Transverse colon (tissue), 4 donors: ENCODE measurements at regions not wholly inside any gene's neighbourhood (a gene's known extent, or its start where the extent isn't known, plus 50 kb on each side); places are given as distances from the start of the nearest gene placed in this dataset.
A peak's percentile ranks its signal among the peaks of the same experiment; 100 is the strongest.
"Not testable (repeated sequence)": the region's sequence is repeated elsewhere in the genome, so short reads cannot be mapped to it uniquely, and the experiment has no call there.

ENCODE experiments used
- DNase-seq: peaks from one replicate; pipeline ENCODE4 v3.0.0-alpha.2; 2019
- H3K27ac ChIP-seq, 4 donors: fragments of 200-600 bp; sonication (generic); 2 replicates each; pipeline ENCODE4 v1.5.1; 2016 to 2018; ENCODE audit warnings: inconsistent platforms in 4 of 4
- H3K27me3 ChIP-seq: fragments of 200-600 bp; sonication (generic); 2 replicates; pipeline ENCODE4 v1.5.1; 2017; ENCODE audit warnings: inconsistent platforms
- H3K36me3 ChIP-seq, 4 donors: fragments of 200-600 bp; sonication (generic); 2 replicates each; pipeline ENCODE4 v1.5.1; 2017 to 2019; ENCODE audit warnings: inconsistent platforms in 4 of 4
- H3K4me1 ChIP-seq, 4 donors: fragments of 200-600 bp; sonication (generic); 2 replicates each; pipeline ENCODE4 v1.5.1; 2017 to 2020; ENCODE audit warnings: inconsistent platforms in 4 of 4
- H3K4me3 ChIP-seq, 4 donors: fragments of 200-600 bp; sonication (generic); 1 replicate in 1 of 4; 2 replicates in 3 of 4; pipeline versions ENCODE4 v1.5.1 to v1.6.1; 2017 to 2019; ENCODE audit warnings: inconsistent platforms in 4 of 4
- H3K9me3 ChIP-seq, 2 donors: fragments of 200-600 bp; sonication (generic); 2 replicates each; pipeline ENCODE4 v1.5.1; 2017 to 2019; ENCODE audit warnings: inconsistent platforms in 2 of 2
- EP300 ChIP-seq: sonication (generic); formaldehyde crosslinking; IDR thresholded peaks from one replicate; pipeline ENCODE4 v1.6.1; 2017; ENCODE audit warnings: antibody characterized with exemption, low read depth
- POLR2A ChIP-seq: fragments of 450-650 bp; IDR thresholded peaks from one replicate; pipeline ENCODE4 v1.6.1; 2016; ENCODE audit warnings: antibody characterized with exemption, mild to moderate bottlenecking, moderate library complexity
- POLR2AphosphoS5 ChIP-seq, 3 donors: sonication (generic); formaldehyde crosslinking; IDR thresholded peaks; one replicate each; pipeline ENCODE4 v1.6.1; 2016; ENCODE audit warnings: antibody characterized with exemption in 3 of 3
- whole genome bisulfite sequencing, 2 donors: methylation state at CpG; one replicate each; pipeline ENCODE4 v1.1.5; 2018; ENCODE audit warnings: low coverage in 1 of 2; 5-methylcytosine and 5-hydroxymethylcytosine counted together
- in situ Hi-C, 4 donors: fragments of 200-750 bp; cut with MboI; loops; one replicate each; pipeline versions ENCODE4 v1.15.0 to v1.15.1; 2017; ENCODE audit warnings: low sequenced_read_pairs in 3 of 4, low pct_ligation_motif_present in 1 of 4, low pct_unique_long_range_greater_than_20kb in 1 of 4
- intact Hi-C: fragments of 100-400 bp; cut with DNase I; formaldehyde crosslinking; loops from one replicate; pipeline ENCODE4 v1.15.1; 2023; ENCODE audit warnings: low total_unique reads
- TF ChIP-seq, protein P1 (sequence below), 5 experiments: fragments of 200-600 bp in 3 of 5; fragments of 450-650 bp in 2 of 5; sonication (generic) in 3 of 5; IDR thresholded peaks; 1 replicate in 2 of 5; 2 replicates in 3 of 5; pipeline ENCODE4 v1.5.1; 2016 to 2017; ENCODE audit warnings: antibody characterized with exemption in 5 of 5, inconsistent platforms in 3 of 5, mild to moderate bottlenecking in 2 of 5, moderate library complexity in 1 of 5

DNA sequence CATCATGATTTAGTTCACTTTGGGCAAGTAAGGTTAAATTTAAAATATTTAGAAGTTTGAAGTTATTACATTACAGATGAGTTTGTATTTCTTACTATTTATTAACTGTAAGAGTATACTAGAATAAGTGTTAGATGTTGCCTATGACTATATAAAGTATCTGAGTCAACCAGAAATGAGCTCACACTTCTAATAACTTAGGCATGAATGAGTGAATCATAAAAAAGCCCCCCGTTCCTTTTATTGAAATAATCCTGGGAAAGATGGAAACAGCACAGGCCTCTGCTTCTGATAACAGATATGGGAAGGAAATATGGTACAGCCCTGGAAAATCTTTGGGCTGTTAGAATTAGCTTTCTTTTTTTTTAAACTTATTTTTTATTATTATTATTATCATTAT lies 66.6 kb upstream of the TGFBR2 start:
- intact Hi-C loops (no loop called here), in situ Hi-C loops (no loop called here)
- H3K4me3 ChIP-seq = no peak overlapping the region
- 75 to 86% methylated on average over 1 of the region's 1 CpG for WGBS, 2 donors
- DNase-seq = no peak
- no peak for TF ChIP-seq EP300
- no peak for TF ChIP-seq POLR2A
- no peak for TF ChIP-seq POLR2AphosphoS5 (IDR thresholded peaks at IDR 0.05)
- TF ChIP-seq, protein P1, sequence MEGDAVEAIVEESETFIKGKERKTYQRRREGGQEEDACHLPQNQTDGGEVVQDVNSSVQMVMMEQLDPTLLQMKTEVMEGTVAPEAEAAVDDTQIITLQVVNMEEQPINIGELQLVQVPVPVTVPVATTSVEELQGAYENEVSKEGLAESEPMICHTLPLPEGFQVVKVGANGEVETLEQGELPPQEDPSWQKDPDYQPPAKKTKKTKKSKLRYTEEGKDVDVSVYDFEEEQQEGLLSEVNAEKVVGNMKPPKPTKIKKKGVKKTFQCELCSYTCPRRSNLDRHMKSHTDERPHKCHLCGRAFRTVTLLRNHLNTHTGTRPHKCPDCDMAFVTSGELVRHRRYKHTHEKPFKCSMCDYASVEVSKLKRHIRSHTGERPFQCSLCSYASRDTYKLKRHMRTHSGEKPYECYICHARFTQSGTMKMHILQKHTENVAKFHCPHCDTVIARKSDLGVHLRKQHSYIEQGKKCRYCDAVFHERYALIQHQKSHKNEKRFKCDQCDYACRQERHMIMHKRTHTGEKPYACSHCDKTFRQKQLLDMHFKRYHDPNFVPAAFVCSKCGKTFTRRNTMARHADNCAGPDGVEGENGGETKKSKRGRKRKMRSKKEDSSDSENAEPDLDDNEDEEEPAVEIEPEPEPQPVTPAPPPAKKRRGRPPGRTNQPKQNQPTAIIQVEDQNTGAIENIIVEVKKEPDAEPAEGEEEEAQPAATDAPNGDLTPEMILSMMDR (IDR thresholded peaks at IDR 0.05) = no peak
- H3K9me3 ChIP-seq = no peaks in the 10 kb centered on the region
- no peaks in the 10 kb centered on the region for H3K36me3 ChIP-seq
- H3K4me1 ChIP-seq = peaks cover 0 to 13% (median 0%) of the 10 kb centered on the region in 4 donors
- H3K27ac ChIP-seq = no peak overlapping the region
- H3K27me3 ChIP-seq = no peaks in the 10 kb centered on the region

DNA sequence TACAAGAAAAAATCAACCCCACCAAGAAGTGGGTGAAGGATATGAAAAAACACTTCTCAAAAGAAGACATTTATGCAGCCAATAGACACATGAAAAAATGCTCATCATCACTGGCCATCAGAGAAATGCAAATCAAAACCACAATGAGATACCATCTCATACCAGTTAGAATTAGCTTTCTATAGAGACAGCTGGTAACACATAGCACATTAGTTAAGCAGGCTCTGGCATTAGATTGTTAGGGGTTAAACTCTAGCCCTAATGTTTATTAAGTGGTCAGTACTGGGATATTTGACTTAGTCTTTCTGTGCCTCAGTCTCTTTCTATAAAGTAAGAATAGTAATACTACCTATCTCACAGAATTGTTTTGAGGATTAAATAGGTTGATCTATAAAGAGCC lies 65.2 kb upstream of the TGFBR2 start:
- H3K4me3 ChIP-seq, DNase-seq, in situ Hi-C loops, H3K36me3 ChIP-seq, H3K9me3 ChIP-seq, H3K27me3 ChIP-seq, intact Hi-C loops, H3K27ac ChIP-seq: not testable (repeated sequence)
- peaks cover 0 to 13% (median 0%) of the 10 kb centered on the region in 4 donors for H3K4me1 ChIP-seq

DNA sequence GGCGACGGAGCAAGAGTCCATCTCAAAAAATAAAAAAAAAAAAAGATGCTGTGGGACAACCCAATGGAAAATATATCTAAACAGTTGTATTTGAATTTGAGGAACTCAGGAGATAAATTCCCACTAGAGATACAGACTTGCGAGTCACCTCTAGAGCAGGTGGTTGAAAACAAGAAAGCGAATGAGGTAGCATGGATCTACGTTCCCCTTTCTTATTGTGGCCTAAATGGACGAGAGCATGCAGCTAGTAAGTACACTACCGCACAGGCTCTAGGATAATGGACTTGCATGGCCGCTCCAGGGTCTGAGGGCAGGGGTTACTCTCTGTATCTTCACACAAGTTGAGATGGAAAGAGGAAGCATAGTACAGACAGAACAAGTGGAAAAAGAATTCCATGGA lies 63.5 kb upstream of the TGFBR2 start:
- no peak for TF ChIP-seq POLR2A
- TF ChIP-seq EP300 = no peak
- TF ChIP-seq POLR2AphosphoS5 (IDR thresholded peaks at IDR 0.05) = no peak
- TF ChIP-seq, protein P1 (IDR thresholded peaks at IDR 0.05) = no peak
- H3K4me1 ChIP-seq = peaks cover 0 to 13% (median 0%) of the 10 kb centered on the region in 4 donors
- 97 to 100% methylated on average over 5 to 8 of the region's 8 CpGs for WGBS, 2 donors

DNA sequence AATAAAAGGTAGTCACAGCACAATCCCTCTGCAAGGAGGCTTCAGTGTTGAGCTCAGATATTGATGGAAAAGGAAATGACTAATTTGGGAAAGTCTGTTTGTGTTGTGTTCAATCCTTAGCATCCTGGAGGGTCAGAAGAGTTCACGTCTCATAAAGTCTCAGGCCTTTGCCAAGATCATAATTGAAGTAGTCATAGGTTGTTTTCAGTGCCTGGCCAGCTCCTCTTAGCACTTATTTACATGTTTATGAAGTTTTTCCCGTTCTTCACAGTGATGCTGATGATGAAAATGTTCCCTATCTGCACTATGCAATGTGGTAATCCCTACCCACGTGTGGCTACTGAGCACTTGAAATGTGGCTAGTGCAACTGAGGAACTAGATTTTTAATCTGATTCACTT lies 61.6 kb upstream of the TGFBR2 start:
- intact Hi-C loops (no loop called here), in situ Hi-C loops (no loop called here)
- Histone ChIP-seq H3K4me1 (peaks cover 0 to 4% (median 0%) of the 10 kb centered on the region in 4 donors), H3K4me3 (no peak overlapping the region), H3K9me3 (no peaks in the 10 kb centered on the region), H3K27ac (peak overlapping the region in 2 of 4 donors; percentile 18 to 24), H3K27me3 (no peaks in the 10 kb centered on the region), H3K36me3 (no peaks in the 10 kb centered on the region)
- no peak for DNase-seq
- TF ChIP-seq POLR2AphosphoS5 (IDR thresholded peaks at IDR 0.05) = peak in 2 of 3 donors; percentile 11 to 51
- TF ChIP-seq, protein P1 (IDR thresholded peaks at IDR 0.05) = no peak
- WGBS, 2 donors = 25 to 52% methylated on average over 2 to 3 of the region's 3 CpGs

More for the DNA sequence above, 63.5 kb upstream of the TGFBR2 start:
- in situ Hi-C loops = no loop called here
- H3K9me3 ChIP-seq = no peaks in the 10 kb centered on the region
- no peak for DNase-seq
- H3K4me3 ChIP-seq = no peak overlapping the region
- H3K27ac ChIP-seq = no peak overlapping the region
- H3K36me3 ChIP-seq = no peaks in the 10 kb centered on the region
- no peaks in the 10 kb centered on the region for H3K27me3 ChIP-seq
- intact Hi-C loops = no loop called here

DNA sequence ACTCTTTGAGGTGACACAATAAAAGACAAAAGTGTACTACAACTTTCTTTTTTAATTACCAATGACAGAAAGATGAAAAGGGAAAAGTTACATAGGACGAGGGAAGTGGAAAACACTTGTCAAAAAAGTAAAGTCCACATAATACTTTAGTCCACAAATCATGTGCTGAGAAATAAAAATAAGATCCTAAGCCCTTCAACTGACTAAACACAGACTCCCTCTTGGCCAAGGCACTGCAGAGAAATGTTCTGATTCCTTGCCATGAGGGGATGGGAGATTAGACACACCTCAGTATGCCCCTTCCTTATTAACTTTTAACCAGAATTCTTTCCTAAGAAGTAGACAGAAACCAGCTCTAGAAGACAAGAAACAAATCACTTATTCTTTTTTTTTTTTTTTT lies 59.5 kb upstream of the TGFBR2 start:
- Histone ChIP-seq H3K36me3 (no peaks in the 10 kb centered on the region), H3K27ac (peak overlapping the region in 1 of 4 donors; percentile 16), H3K4me1 (peaks cover 0 to 4% (median 0%) of the 10 kb centered on the region in 4 donors), H3K27me3 (no peaks in the 10 kb centered on the region), H3K4me3 (no peak overlapping the region), H3K9me3 (no peaks in the 10 kb centered on the region)
- in situ Hi-C loops (no loop called here), intact Hi-C loops (no loop called here)
- no peak for DNase-seq
- TF ChIP-seq, protein P1 (IDR thresholded peaks at IDR 0.05) = no peak
- peak in 1 of 3 donors; percentile 8 for TF ChIP-seq POLR2AphosphoS5 (IDR thresholded peaks at IDR 0.05)
- TF ChIP-seq EP300 = no peak
- WGBS, 2 donors = 44 to 77% methylated on average over 1 of the region's 1 CpG
